ENCODE measurements at regions not wholly inside any gene's neighbourhood (a gene's known extent, or its start where the extent isn't known, plus 50 kb on each side); places are given as distances from the start of the nearest gene placed in this dataset.

- TF ChIP-seq CTCF (IDR thresholded peaks at IDR 0.05) (no peak), EZH2 (IDR thresholded peaks at IDR 0.05; ENCODE audit: borderline replicate concordance, insufficient read depth, low read depth, low read length, poor library complexity, severe bottlenecking) (no peak)
Measured at GRCh38 chr6:88519301-88520016, 353.3 kb upstream of the CNR1 start.

Measured in B cell (primary cell).